PC-9 (cell line): ENCODE measurements at regions not wholly inside any gene's neighbourhood (a gene's known extent, or its start where the extent isn't known, plus 50 kb on each side); places are given as distances from the start of the nearest gene placed in this dataset.

Experiments used
- BruUV-seq: library from RNA; stranded (reverse); fragments of 400-500 nt; replicated peaks from 2 replicates; lab custom pipeline; 2021; lab: Mats Ljungman, UMichigan
- CTCF ChIA-PET: fragments of 300-600 bp; sonication (Branson Sonifier 250); formaldehyde crosslinking; loops from one replicate; lab custom pipeline; 2022; ENCODE audit warnings: antibody characterized with exemption; lab: Charles Lee
- POLR2A ChIA-PET: fragments of 300-600 bp; sonication (Branson Sonifier 250); formaldehyde crosslinking; loops from one replicate; lab custom pipeline; 2022; ENCODE audit warnings: antibody characterized with exemption; ENCODE audit not compliant: unreplicated experiment; lab: Charles Lee
- DNase-seq, 2 experiments: peaks; one replicate each; pipeline versions ENCODE4 v3.0.0 to v3.0.0-alpha.2; 2015 to 2022; ENCODE audit warnings: mixed read lengths in 1 of 2
- H2AFZ ChIP-seq: fragments of 200-600 bp; sonication (generic); 2 replicates; pipeline ENCODE4 v1.8.1; 2017; ENCODE audit warnings: antibody characterized with exemption
- H3F3A ChIP-seq: fragments of 200-600 bp; sonication (generic); 2 replicates; pipeline ENCODE4 v1.8.1; 2017; ENCODE audit warnings: antibody characterized with exemption, mild to moderate bottlenecking, low read depth; ENCODE audit not compliant: insufficient read depth
- H3K27ac ChIP-seq: fragments of 200-600 bp; sonication (generic); 2 replicates; pipeline ENCODE4 v1.6.1; 2016; ENCODE audit warnings: mixed run types
- H3K27me3 ChIP-seq: fragments of 200-600 bp; sonication (generic); 2 replicates; pipeline ENCODE4 v1.6.1; 2016; ENCODE audit warnings: low read depth, mixed run types; ENCODE audit not compliant: insufficient read depth
- H3K36me3 ChIP-seq: fragments of 200-600 bp; sonication (generic); 2 replicates; pipeline ENCODE4 v1.6.1; 2016; ENCODE audit warnings: low read depth, mixed run types
- H3K4me1 ChIP-seq: fragments of 200-600 bp; sonication (generic); replicated peaks from 2 replicates; pipeline ENCODE4 v1.6.1; 2016; ENCODE audit warnings: mixed run types; ENCODE audit not compliant: insufficient read depth
- H3K4me2 ChIP-seq: fragments of 200-600 bp; sonication (generic); 2 replicates; pipeline ENCODE4 v1.6.1; 2017; ENCODE audit warnings: mixed run types
- H3K4me3 ChIP-seq: fragments of 200-600 bp; sonication (generic); 2 replicates; pipeline ENCODE4 v1.6.1; 2016; ENCODE audit warnings: mixed run types
- H3K79me2 ChIP-seq: fragments of 200-600 bp; sonication (generic); 2 replicates; pipeline ENCODE4 v1.6.1; 2017; ENCODE audit warnings: low read depth, mixed run types
- H3K9me2 ChIP-seq: fragments of 200-600 bp; sonication (generic); 2 replicates; pipeline ENCODE4 v1.8.1; 2017; ENCODE audit warnings: mild to moderate bottlenecking; ENCODE audit not compliant: insufficient read depth
- H3K9me3 ChIP-seq: fragments of 200-600 bp; sonication (generic); 2 replicates; pipeline ENCODE4 v1.8.1; 2016; ENCODE audit warnings: low read depth; ENCODE audit not compliant: insufficient read depth
- H4K20me1 ChIP-seq: fragments of 200-600 bp; sonication (generic); 2 replicates; pipeline ENCODE4 v1.8.1; 2017; ENCODE audit not compliant: insufficient read depth
- EZH2 ChIP-seq: fragments of 200-600 bp; sonication (generic); IDR thresholded peaks from 2 replicates; pipeline ENCODE4 v1.8.0; 2017; ENCODE audit warnings: antibody characterized with exemption, low read depth
- intact Hi-C: fragments of 100-400 bp; cut with micrococcal nuclease; formaldehyde crosslinking; loops from one replicate; pipeline ENCODE4 v1.10.0; 2022; ENCODE audit not compliant: unreplicated experiment
- TF ChIP-seq, protein P1 (sequence below): fragments of 200-600 bp; sonication (generic); conservative IDR thresholded peaks from 2 replicates; pipeline ENCODE4 v1.6.1; 2017; ENCODE audit warnings: mixed run types, antibody characterized with exemption, mild to moderate bottlenecking, moderate library complexity

GRCh38 chr14:105840266-105841021 is 314.1 kb downstream of the TMEM121 start:
- H3F3A ChIP-seq = no peaks in the 10 kb centered on the region
- no peaks in the 10 kb centered on the region for H3K36me3 ChIP-seq
- POLR2A ChIA-PET = no interaction called here
- no TSS peak for BruUV-seq
- no peak for DNase-seq
- H3K4me3 ChIP-seq = no peak overlapping the region
- H3K4me1 ChIP-seq = no peaks in the 10 kb centered on the region
- no peaks in the 10 kb centered on the region for H3K9me2 ChIP-seq
- CTCF ChIA-PET = no interaction called here
- TF ChIP-seq, protein P1, sequence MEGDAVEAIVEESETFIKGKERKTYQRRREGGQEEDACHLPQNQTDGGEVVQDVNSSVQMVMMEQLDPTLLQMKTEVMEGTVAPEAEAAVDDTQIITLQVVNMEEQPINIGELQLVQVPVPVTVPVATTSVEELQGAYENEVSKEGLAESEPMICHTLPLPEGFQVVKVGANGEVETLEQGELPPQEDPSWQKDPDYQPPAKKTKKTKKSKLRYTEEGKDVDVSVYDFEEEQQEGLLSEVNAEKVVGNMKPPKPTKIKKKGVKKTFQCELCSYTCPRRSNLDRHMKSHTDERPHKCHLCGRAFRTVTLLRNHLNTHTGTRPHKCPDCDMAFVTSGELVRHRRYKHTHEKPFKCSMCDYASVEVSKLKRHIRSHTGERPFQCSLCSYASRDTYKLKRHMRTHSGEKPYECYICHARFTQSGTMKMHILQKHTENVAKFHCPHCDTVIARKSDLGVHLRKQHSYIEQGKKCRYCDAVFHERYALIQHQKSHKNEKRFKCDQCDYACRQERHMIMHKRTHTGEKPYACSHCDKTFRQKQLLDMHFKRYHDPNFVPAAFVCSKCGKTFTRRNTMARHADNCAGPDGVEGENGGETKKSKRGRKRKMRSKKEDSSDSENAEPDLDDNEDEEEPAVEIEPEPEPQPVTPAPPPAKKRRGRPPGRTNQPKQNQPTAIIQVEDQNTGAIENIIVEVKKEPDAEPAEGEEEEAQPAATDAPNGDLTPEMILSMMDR = no peak
- TF ChIP-seq EZH2 = no peak
- H2AFZ ChIP-seq = no peak overlapping the region
- H3K27ac ChIP-seq = no peak overlapping the region
- H3K9me3 ChIP-seq = no peaks in the 10 kb centered on the region
- intact Hi-C loops = no loop called here
- no peak overlapping the region for H3K4me2 ChIP-seq
- peaks cover 95% of the 10 kb centered on the region for H3K27me3 ChIP-seq
- no peaks in the 10 kb centered on the region for H3K79me2 ChIP-seq
- H4K20me1 ChIP-seq = no peaks in the 10 kb centered on the region

DNA sequence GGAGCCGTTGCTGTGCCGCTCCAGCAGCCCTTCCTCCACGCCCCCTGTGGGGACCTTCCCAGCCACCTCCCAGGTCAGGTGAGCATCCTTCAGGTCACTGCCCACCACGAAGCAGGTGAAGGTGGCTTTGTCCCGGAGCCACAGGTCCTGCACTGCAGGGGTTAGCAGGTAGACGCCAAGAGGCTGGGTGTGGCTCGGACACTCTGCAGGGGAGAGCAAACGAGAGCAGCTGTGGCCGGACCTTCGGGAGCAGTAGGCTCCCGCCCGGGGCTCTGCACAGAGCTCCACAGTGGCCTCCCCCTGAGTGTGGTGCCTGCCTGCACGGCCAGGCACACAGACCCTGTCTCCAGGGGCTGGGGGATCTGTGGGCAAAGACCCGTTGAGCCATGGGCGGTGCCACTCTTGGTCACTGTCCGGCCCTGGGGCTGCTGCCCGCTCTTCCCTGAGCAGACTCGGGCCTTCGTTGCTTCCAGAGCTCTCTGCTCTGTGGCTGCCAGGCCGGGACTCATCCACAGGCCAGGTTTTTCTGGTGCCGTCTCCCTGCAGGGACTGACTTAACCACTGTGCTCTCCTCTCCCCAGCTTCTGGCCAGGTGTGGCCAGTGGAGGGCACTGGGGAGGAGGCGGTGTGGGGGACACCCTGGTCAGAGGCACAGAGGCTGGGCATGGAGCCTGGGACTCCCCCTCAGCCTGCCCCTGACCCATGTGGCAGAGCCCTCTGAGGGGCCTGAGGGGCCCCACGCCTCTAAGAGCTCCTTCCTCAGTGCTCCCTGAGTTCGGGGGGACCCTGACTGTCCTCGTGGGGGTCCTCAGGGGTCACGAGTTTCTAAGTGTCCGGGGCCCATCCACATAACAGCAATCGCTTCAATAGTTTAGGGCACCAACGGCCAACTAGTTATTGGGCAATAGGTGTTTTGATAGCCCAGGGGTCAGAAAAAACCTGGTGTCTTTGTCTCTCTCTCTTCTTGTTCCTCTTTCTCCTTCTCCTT is 314.9 kb downstream of the TMEM121 start:
- CTCF ChIA-PET = no interaction called here
- Histone ChIP-seq H3K27me3 (peaks cover 91% of the 10 kb centered on the region), H3K4me2 (no peak overlapping the region), H3K4me3 (no peak overlapping the region), H3K79me2 (no peaks in the 10 kb centered on the region), H3K4me1 (no peaks in the 10 kb centered on the region), H2AFZ (no peak overlapping the region), H3F3A (no peaks in the 10 kb centered on the region), H3K27ac (no peak overlapping the region), H3K9me2 (no peaks in the 10 kb centered on the region), H3K9me3 (no peaks in the 10 kb centered on the region), H3K36me3 (no peaks in the 10 kb centered on the region), H4K20me1 (no peaks in the 10 kb centered on the region)
- BruUV-seq = no TSS peak
- POLR2A ChIA-PET = no interaction called here
- TF ChIP-seq, protein P1 = no peak
- no peak for TF ChIP-seq EZH2
- intact Hi-C loops = no loop called here
- no peak for DNase-seq

DNA sequence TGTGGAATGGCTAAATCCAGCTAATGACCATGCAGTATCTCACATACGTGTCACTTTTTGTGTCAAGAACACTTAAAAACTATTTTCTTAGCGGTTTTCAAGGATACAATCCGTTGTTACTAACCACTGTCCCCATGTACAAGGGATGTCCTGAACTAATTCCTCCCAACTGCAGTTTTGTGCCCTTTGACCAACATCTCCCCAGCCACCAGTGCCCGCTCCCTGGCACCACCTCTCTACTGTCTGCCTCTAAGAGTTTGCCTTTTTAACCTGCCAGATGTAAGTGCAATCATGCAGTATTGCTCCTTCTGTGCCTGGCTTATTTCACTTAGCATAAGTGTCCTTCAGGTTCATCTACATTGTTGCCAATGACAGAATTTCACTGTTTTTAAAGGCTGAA is 315.7 kb downstream of the TMEM121 start:
- no TSS peak for BruUV-seq

More for the DNA sequence above, 315.7 kb downstream of the TMEM121 start:
- no peak for DNase-seq
- no peak overlapping the region for H3K27ac ChIP-seq
- no peaks in the 10 kb centered on the region for H3K4me1 ChIP-seq
- no peaks in the 10 kb centered on the region for H3F3A ChIP-seq
- no peak overlapping the region for H3K4me2 ChIP-seq
- H4K20me1 ChIP-seq = no peaks in the 10 kb centered on the region
- ChIA-PET POLR2A (no interaction called here), CTCF (no interaction called here)
- intact Hi-C loops = no loop called here
- H3K9me2 ChIP-seq = no peaks in the 10 kb centered on the region
- H3K4me3 ChIP-seq = no peak overlapping the region
- no peak overlapping the region for H2AFZ ChIP-seq
- TF ChIP-seq, protein P1 = no peak
- no peak for TF ChIP-seq EZH2
- no peaks in the 10 kb centered on the region for H3K9me3 ChIP-seq
- H3K79me2 ChIP-seq = no peaks in the 10 kb centered on the region
- H3K36me3 ChIP-seq = no peaks in the 10 kb centered on the region
- peaks cover 91% of the 10 kb centered on the region for H3K27me3 ChIP-seq
